Fibroblast of lung (primary cell): ENCODE measurements at regions not wholly inside any gene's neighbourhood (a gene's known extent, or its start where the extent isn't known, plus 50 kb on each side); places are given as distances from the start of the nearest gene placed in this dataset.

ENCODE experiments used
- DNase-seq, 2 donors: peaks; one replicate each; pipeline versions ENCODE4 v3.0.0 to v3.0.0-alpha.2; 2010; ENCODE audit warnings: low read depth in 2 of 2
- H2AFZ ChIP-seq: 2 replicates; pipeline ENCODE4 v1.5.1; 2012; ENCODE audit warnings: low read length, control low read depth, inconsistent platforms
- H3K27ac ChIP-seq: 2 replicates; pipeline ENCODE4 v1.5.1; 2011; ENCODE audit warnings: low read length, control low read depth; ENCODE audit not compliant: insufficient read depth
- H3K27me3 ChIP-seq: 2 replicates; pipeline ENCODE4 v1.5.1; 2011; ENCODE audit warnings: mild to moderate bottlenecking, low read length; ENCODE audit not compliant: control insufficient read depth, insufficient read depth
- H3K36me3 ChIP-seq: 2 replicates; pipeline ENCODE4 v1.5.1; 2011; ENCODE audit warnings: low read length; ENCODE audit not compliant: control insufficient read depth, insufficient read depth
- H3K4me1 ChIP-seq: 2 replicates; pipeline ENCODE4 v1.5.1; 2011; ENCODE audit warnings: low read length; ENCODE audit not compliant: control insufficient read depth, insufficient read depth; ENCODE audit errors: extremely low read depth
- H3K4me2 ChIP-seq: 2 replicates; pipeline ENCODE4 v1.5.1; 2011; ENCODE audit warnings: low read length, control low read depth; ENCODE audit not compliant: insufficient read depth; ENCODE audit errors: extremely low read depth
- H3K4me3 ChIP-seq, 4 experiments: fragments of 200-600 bp in 1 of 4; sonication (generic) in 1 of 4; replicated peaks in 1 of 4; 2 replicates each; pipeline ENCODE4 v1.5.1; 2011 to 2016; ENCODE audit warnings: low read length in 4 of 4, low read depth in 3 of 4, mild to moderate bottlenecking in 3 of 4, control low read depth in 2 of 4, inconsistent platforms in 1 of 4, mixed read lengths in 1 of 4; ENCODE audit not compliant: insufficient read depth in 1 of 4; ENCODE audit errors: control extremely low read depth in 1 of 4
- H3K79me2 ChIP-seq: 2 replicates; pipeline ENCODE4 v1.5.1; 2012; ENCODE audit warnings: mild to moderate bottlenecking, low read length, inconsistent platforms; ENCODE audit not compliant: control insufficient read depth, insufficient read depth
- H3K9ac ChIP-seq: 2 replicates; pipeline ENCODE4 v1.5.1; 2011; ENCODE audit warnings: mild to moderate bottlenecking, low read length, control low read depth; ENCODE audit not compliant: insufficient read depth
- H3K9me3 ChIP-seq: 2 replicates; pipeline ENCODE4 v1.5.1; 2012; ENCODE audit warnings: low read depth, low read length; ENCODE audit not compliant: control insufficient read depth, insufficient read depth
- H4K20me1 ChIP-seq: 2 replicates; pipeline ENCODE4 v1.5.1; 2011; ENCODE audit warnings: low read length; ENCODE audit not compliant: control insufficient read depth, insufficient read depth; ENCODE audit errors: extremely low read depth
- EZH2 ChIP-seq: IDR thresholded peaks from 2 replicates; pipeline ENCODE4 v1.5.1; 2012; ENCODE audit warnings: low read length, control low read depth, mild to moderate bottlenecking; ENCODE audit errors: missing control alignments
- TF ChIP-seq, protein P1 (sequence below), 2 donors: IDR thresholded peaks in 1 of 2; conservative IDR thresholded peaks in 1 of 2; 1 replicate in 1 of 2; 2 replicates in 1 of 2; pipeline ENCODE4 v1.5.1; 2011 to 2012; ENCODE audit warnings: low read length in 2 of 2, control low read depth in 1 of 2, inconsistent platforms in 1 of 2, low read depth in 1 of 2, mild to moderate bottlenecking in 1 of 2

GRCh38 chr3:14346642-14347041 lies 55.8 kb upstream of the SLC6A6 start:
- Histone ChIP-seq H3K4me3 (no peak overlapping the region), H4K20me1 (no peaks in the 10 kb centered on the region), H3K4me1 (no peaks in the 10 kb centered on the region), H3K36me3 (no peaks in the 10 kb centered on the region), H2AFZ (no peak overlapping the region), H3K9me3 (no peaks in the 10 kb centered on the region), H3K9ac (no peak overlapping the region), H3K27ac (no peak overlapping the region), H3K79me2 (no peaks in the 10 kb centered on the region), H3K27me3 (no peaks in the 10 kb centered on the region), H3K4me2 (no peak overlapping the region)
- DNase-seq: no peak
- TF ChIP-seq, protein P1, sequence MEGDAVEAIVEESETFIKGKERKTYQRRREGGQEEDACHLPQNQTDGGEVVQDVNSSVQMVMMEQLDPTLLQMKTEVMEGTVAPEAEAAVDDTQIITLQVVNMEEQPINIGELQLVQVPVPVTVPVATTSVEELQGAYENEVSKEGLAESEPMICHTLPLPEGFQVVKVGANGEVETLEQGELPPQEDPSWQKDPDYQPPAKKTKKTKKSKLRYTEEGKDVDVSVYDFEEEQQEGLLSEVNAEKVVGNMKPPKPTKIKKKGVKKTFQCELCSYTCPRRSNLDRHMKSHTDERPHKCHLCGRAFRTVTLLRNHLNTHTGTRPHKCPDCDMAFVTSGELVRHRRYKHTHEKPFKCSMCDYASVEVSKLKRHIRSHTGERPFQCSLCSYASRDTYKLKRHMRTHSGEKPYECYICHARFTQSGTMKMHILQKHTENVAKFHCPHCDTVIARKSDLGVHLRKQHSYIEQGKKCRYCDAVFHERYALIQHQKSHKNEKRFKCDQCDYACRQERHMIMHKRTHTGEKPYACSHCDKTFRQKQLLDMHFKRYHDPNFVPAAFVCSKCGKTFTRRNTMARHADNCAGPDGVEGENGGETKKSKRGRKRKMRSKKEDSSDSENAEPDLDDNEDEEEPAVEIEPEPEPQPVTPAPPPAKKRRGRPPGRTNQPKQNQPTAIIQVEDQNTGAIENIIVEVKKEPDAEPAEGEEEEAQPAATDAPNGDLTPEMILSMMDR (conservative IDR thresholded peaks at IDR 0.05 in 1 of 2, IDR thresholded peaks at IDR 0.05 in 1 of 2; ENCODE audit: low read depth in 1 of 2, low read length in 2 of 2): no peak
- no peak for TF ChIP-seq EZH2

DNA sequence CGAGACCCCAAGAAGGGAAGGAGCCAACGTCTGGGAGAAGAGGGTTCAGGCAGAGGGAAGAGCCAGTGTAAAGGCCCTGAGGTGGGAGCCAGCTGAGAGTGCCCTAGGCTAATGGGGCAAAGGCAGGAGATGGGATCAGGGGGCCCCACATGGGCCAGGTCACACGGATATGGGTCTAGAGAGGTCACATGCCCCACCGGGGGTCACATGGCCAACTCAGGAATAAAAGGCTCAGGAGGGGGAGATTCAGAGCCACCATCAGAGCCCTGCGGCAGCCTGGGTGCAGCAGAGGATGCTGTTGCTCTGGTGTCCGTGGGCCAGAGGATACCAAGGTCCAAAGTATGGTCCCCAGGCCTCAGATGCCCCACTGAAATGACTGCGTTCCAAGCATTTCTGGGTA lies 55.3 kb upstream of the SLC6A6 start:
- Histone ChIP-seq H3K79me2 (no peaks in the 10 kb centered on the region), H3K27me3 (no peaks in the 10 kb centered on the region), H3K9ac (no peak overlapping the region), H2AFZ (no peak overlapping the region), H3K27ac (no peak overlapping the region), H3K4me1 (no peaks in the 10 kb centered on the region), H4K20me1 (no peaks in the 10 kb centered on the region), H3K36me3 (no peaks in the 10 kb centered on the region), H3K4me3 (no peak overlapping the region), H3K4me2 (no peak overlapping the region), H3K9me3 (no peaks in the 10 kb centered on the region)
- no peak for DNase-seq
- no peak for TF ChIP-seq EZH2
- TF ChIP-seq, protein P1 (conservative IDR thresholded peaks at IDR 0.05 in 1 of 2, IDR thresholded peaks at IDR 0.05 in 1 of 2; ENCODE audit: low read depth in 1 of 2, low read length in 2 of 2): no peak

DNA sequence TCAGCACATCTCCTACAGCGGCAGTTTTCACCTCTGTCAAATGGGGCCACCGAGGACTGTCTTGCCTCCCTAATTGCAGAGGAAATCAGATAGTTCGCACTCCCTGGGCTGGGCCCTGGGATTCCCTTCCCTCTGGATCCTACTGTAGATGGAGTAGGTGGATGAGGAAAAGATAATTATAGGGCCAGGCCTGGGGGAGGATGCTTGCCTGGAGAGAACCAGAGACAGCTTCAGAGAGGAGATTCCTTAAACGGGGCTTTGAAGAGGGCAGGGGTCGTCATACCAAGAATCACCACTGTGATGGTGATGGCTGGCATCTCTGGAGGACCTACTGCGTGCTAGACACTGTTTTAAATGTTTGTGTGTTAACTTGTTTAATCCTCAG lies 50.8 kb upstream of the SLC6A6 start:
- no peak overlapping the region for H2AFZ ChIP-seq
- H3K27me3 ChIP-seq: no peaks in the 10 kb centered on the region
- H3K9ac ChIP-seq: no peak overlapping the region
- H4K20me1 ChIP-seq: no peaks in the 10 kb centered on the region
- no peak overlapping the region for H3K4me3 ChIP-seq
- no peaks in the 10 kb centered on the region for H3K79me2 ChIP-seq
- H3K36me3 ChIP-seq: no peaks in the 10 kb centered on the region
- H3K4me1 ChIP-seq: no peaks in the 10 kb centered on the region
- H3K27ac ChIP-seq: no peak overlapping the region
- no peak for TF ChIP-seq EZH2
- TF ChIP-seq, protein P1 (conservative IDR thresholded peaks at IDR 0.05 in 1 of 2, IDR thresholded peaks at IDR 0.05 in 1 of 2; ENCODE audit: low read depth in 1 of 2, low read length in 2 of 2): no peak
- H3K4me2 ChIP-seq: no peak overlapping the region
- DNase-seq: no peak
- no peaks in the 10 kb centered on the region for H3K9me3 ChIP-seq
